GM23248 (cell line): ENCODE measurements at regions not wholly inside any gene's neighbourhood (a gene's known extent, or its start where the extent isn't known, plus 50 kb on each side); places are given as distances from the start of the nearest gene placed in this dataset.

Experiments
- DNase-seq: peaks from one replicate; pipeline ENCODE4 v3.0.0-alpha.2; 2015
- H2AFZ ChIP-seq: fragments of 200-600 bp; sonication (generic); 2 replicates; pipeline ENCODE4 v1.6.1; 2016; ENCODE audit warnings: antibody characterized with exemption
- H3F3A ChIP-seq: fragments of 200-600 bp; sonication (generic); 2 replicates; pipeline ENCODE4 v1.6.1; 2016; ENCODE audit warnings: mild to moderate bottlenecking, antibody characterized with exemption, mixed run types; ENCODE audit not compliant: insufficient read depth
- H3K27ac ChIP-seq: fragments of 200-600 bp; sonication (generic); 2 replicates; pipeline ENCODE4 v1.5.1; 2016; ENCODE audit warnings: mild to moderate bottlenecking
- H3K27me3 ChIP-seq: fragments of 200-600 bp; sonication (generic); replicated peaks from 2 replicates; pipeline ENCODE4 v1.6.1; 2016; ENCODE audit warnings: mild to moderate bottlenecking; ENCODE audit not compliant: insufficient read depth
- H3K36me3 ChIP-seq: fragments of 200-600 bp; sonication (generic); 2 replicates; pipeline ENCODE4 v1.6.1; 2016; ENCODE audit warnings: low read depth, mild to moderate bottlenecking
- H3K4me1 ChIP-seq: fragments of 200-600 bp; sonication (generic); 2 replicates; pipeline ENCODE4 v1.6.1; 2016; ENCODE audit warnings: mild to moderate bottlenecking; ENCODE audit not compliant: insufficient read depth
- H3K4me2 ChIP-seq: fragments of 200-600 bp; sonication (generic); one replicate; pipeline ENCODE4 v1.6.1; 2016; ENCODE audit warnings: mild to moderate bottlenecking; ENCODE audit not compliant: unreplicated experiment
- H3K4me3 ChIP-seq: fragments of 200-600 bp; sonication (generic); 2 replicates; pipeline ENCODE4 v1.5.1; 2016; ENCODE audit warnings: mild to moderate bottlenecking
- H3K79me2 ChIP-seq: fragments of 200-600 bp; sonication (generic); 2 replicates; pipeline ENCODE4 v1.6.1; 2016; ENCODE audit warnings: mild to moderate bottlenecking; ENCODE audit not compliant: insufficient read depth
- H3K9ac ChIP-seq: fragments of 200-600 bp; sonication (generic); 2 replicates; pipeline ENCODE4 v1.6.1; 2016; ENCODE audit warnings: mild to moderate bottlenecking
- H3K9me2 ChIP-seq: fragments of 200-600 bp; sonication (generic); 2 replicates; pipeline ENCODE4 v1.6.1; 2016; ENCODE audit warnings: mixed run types, mild to moderate bottlenecking, moderate library complexity; ENCODE audit not compliant: insufficient read depth
- H3K9me3 ChIP-seq: fragments of 200-600 bp; sonication (generic); one replicate; pipeline ENCODE4 v1.6.1; 2017; ENCODE audit warnings: low read depth
- H4K20me1 ChIP-seq: fragments of 200-600 bp; sonication (generic); 2 replicates; pipeline ENCODE4 v1.6.0; 2016; ENCODE audit not compliant: insufficient read depth
- EZH2 ChIP-seq: fragments of 200-600 bp; sonication (generic); IDR thresholded peaks from 2 replicates; pipeline ENCODE4 v1.6.1; 2018; ENCODE audit warnings: antibody characterized with exemption, mild to moderate bottlenecking; ENCODE audit not compliant: insufficient read depth, poor library complexity, severe bottlenecking
- EZH2phosphoT487 ChIP-seq: fragments of 200-600 bp; sonication (generic); IDR thresholded peaks from 2 replicates; pipeline ENCODE4 v1.6.1; 2018; ENCODE audit warnings: antibody characterized with exemption, moderate library complexity, mild to moderate bottlenecking, low read depth; ENCODE audit not compliant: insufficient read depth
- WGBS, 2 experiments: methylation state at CpG; one replicate each; pipeline ENCODE4 v1.1.6; 2015 to 2017; ENCODE audit warnings: low lambda C conversion rate in 2 of 2, low coverage in 1 of 2; ENCODE audit errors: missing lambda C conversion rate in 2 of 2; 5-methylcytosine and 5-hydroxymethylcytosine counted together
- in situ Hi-C: fragments of 300-500 bp; cut with MboI; formaldehyde crosslinking; loops from 2 replicates; pipeline ENCODE4 v1.15.0; 2020

DNA sequence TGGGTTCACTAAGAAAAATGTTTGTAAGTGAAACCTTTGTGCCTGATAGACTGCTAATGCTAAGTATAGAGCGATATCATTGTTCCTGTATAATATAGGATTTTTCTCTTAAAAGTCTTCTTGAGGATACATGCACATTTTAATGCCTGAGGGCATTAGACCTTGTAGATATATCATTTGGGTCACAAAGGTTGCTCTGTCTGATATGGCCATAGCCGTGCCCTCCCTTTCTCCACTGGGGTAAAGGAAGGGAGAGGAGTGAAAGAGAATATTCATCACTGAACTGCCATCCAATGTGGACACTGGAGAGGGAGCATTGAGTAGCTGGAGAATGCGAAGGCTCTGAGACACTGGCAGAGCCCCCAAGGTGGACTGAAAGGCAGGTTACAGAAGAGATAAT lies 442.2 kb upstream of the SPTLC3 start:
- no peaks in the 10 kb centered on the region for H4K20me1 ChIP-seq
- WGBS, 2 experiments, result 27 to 32% methylated on average over 3 of the region's 3 CpGs
- no peaks in the 10 kb centered on the region for H3F3A ChIP-seq
- no peaks in the 10 kb centered on the region for H3K79me2 ChIP-seq
- H3K27ac ChIP-seq, result no peak overlapping the region
- no peaks in the 10 kb centered on the region for H3K4me1 ChIP-seq
- in situ Hi-C loops, result no loop called here
- no peak overlapping the region for H2AFZ ChIP-seq
- no peaks in the 10 kb centered on the region for H3K9me2 ChIP-seq
- H3K9me3 ChIP-seq, result no peaks in the 10 kb centered on the region
- no peak for TF ChIP-seq EZH2
- no peak for TF ChIP-seq EZH2phosphoT487
- H3K4me2 ChIP-seq, result no peak overlapping the region
- no peaks in the 10 kb centered on the region for H3K27me3 ChIP-seq
- no peaks in the 10 kb centered on the region for H3K36me3 ChIP-seq
- H3K4me3 ChIP-seq, result no peak overlapping the region
- no peak for DNase-seq
- no peak overlapping the region for H3K9ac ChIP-seq

DNA sequence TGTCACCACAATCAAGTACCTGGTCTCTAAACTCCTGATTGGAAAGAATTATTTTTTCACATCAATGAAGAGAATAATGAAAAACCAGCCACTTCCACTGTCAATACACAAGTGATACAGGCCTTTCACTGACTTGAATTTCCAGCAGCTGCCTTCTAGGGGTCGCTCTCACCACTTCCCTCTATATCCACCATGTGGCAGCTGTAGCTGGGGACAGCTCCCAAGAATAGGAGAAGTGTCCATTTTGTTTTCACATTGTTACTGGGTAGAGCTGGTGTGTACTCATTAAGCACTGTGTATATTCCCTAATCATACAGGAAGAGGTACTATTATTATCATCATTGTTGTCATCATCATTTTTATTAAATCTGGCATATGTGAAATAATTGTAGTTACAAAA lies 438.4 kb upstream of the SPTLC3 start:
- no peak overlapping the region for H3K27ac ChIP-seq
- H3K4me2 ChIP-seq, result no peak overlapping the region
- H3F3A ChIP-seq, result no peaks in the 10 kb centered on the region
- H3K4me3 ChIP-seq, result no peak overlapping the region
- no peak overlapping the region for H3K9ac ChIP-seq
- no peaks in the 10 kb centered on the region for H4K20me1 ChIP-seq
- in situ Hi-C loops, result no loop called here
- no peaks in the 10 kb centered on the region for H3K9me3 ChIP-seq
- no peaks in the 10 kb centered on the region for H3K79me2 ChIP-seq
- TF ChIP-seq EZH2phosphoT487 (no peak), EZH2 (no peak)
- H3K4me1 ChIP-seq, result no peaks in the 10 kb centered on the region
- 0 to 5% methylated on average over 1 of the region's 1 CpG for WGBS, 2 experiments
- H3K36me3 ChIP-seq, result no peaks in the 10 kb centered on the region
- no peak for DNase-seq
- no peaks in the 10 kb centered on the region for H3K9me2 ChIP-seq
- H3K27me3 ChIP-seq, result no peaks in the 10 kb centered on the region
- no peak overlapping the region for H2AFZ ChIP-seq

DNA sequence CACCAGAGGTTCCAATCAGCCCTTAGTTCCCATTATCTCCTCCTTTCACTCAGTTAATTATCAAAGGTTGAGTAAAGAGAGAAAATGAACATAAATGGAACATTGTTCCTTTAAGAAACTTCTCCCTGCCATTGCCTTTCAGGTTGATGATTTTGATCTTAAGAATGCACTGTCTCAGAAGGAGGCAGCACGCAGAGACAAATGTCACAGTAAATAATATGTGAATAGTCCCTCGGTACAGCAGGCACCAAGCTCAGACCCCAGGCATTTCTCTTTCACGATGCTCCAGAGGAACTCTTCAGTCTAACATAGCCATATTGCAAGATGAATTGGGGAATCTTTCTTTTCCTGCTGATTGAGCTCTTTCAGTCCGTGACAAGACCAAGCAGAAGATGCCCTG lies 435.3 kb upstream of the SPTLC3 start:
- in situ Hi-C loops, result no loop called here
- Histone ChIP-seq H3K79me2 (no peaks in the 10 kb centered on the region), H3K4me1 (no peaks in the 10 kb centered on the region), H3K9me3 (no peaks in the 10 kb centered on the region), H3K9me2 (no peaks in the 10 kb centered on the region), H3K36me3 (no peaks in the 10 kb centered on the region), H3K4me2 (no peak overlapping the region), H3K9ac (no peak overlapping the region), H2AFZ (no peak overlapping the region), H3F3A (no peaks in the 10 kb centered on the region), H4K20me1 (no peaks in the 10 kb centered on the region), H3K27me3 (no peaks in the 10 kb centered on the region), H3K4me3 (no peak overlapping the region), H3K27ac (no peak overlapping the region)
- DNase-seq, result no peak
- WGBS, 2 experiments, result 9% methylated on average over 4 of the region's 4 CpGs
- no peak for TF ChIP-seq EZH2phosphoT487
- TF ChIP-seq EZH2, result no peak

DNA sequence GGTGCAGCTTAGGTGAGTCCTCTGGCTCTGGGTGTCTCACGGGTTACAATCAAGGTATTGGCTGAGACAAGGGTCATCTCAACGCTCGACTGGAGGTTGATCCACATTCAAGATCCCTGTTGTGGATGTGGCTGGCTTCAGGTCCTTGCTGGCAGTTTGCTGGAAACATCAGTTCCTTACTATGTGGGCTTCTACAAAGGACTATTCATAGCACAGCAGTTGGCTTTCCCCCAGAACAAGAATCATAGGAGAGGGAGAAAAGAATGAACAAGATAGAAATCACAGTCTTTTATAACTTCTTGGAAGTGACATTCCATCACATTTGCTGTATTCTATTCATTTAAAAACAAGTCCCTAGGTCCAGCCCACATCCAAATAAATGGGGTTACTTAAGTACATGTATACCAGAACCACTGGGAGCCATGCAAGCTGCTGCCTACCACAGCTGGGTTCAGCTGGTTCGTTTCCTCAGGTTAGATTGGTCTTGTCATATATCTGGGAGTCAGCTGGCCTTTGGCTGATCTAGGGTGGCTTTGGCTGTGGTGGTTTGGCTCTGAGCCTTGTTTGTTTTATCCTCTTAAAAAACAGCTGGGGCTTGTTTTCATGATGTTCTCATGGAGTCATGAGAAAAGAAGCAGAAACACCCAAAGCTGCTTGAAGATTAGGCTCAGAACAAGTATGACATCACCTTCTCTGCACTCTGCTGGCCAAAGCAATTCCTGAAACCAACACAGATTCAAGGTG lies 433.2 kb upstream of the SPTLC3 start:
- DNase-seq, result no peak

DNA sequence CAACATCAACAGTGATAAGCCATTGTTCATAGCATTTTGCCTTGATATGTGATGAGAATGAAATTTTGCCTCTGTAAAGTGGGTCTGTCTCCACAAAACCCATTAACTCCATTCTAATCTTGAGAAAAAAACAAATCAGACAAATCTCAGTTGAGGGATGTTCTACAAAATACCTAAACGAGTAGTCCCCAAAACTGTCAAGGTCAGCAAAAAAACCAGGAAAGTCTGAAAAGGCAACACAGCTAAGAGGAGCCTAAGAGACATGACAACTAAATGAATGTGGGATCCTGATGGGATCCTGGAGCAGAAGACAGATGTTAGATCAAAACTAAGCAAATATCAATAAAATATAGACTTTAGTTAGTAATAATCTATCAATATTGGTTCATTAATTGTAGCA lies 431.6 kb upstream of the SPTLC3 start:
- H3K27ac ChIP-seq, result no peak overlapping the region
- no peaks in the 10 kb centered on the region for H3K9me2 ChIP-seq
- H3F3A ChIP-seq, result no peaks in the 10 kb centered on the region
- H3K9ac ChIP-seq, result no peak overlapping the region
- no peaks in the 10 kb centered on the region for H3K4me1 ChIP-seq
- TF ChIP-seq EZH2, result no peak
- TF ChIP-seq EZH2phosphoT487, result no peak
- DNase-seq, result no peak
- in situ Hi-C loops, result no loop called here
- 17 to 37% methylated on average over 1 of the region's 1 CpG for WGBS, 2 experiments
- H3K9me3 ChIP-seq, result no peaks in the 10 kb centered on the region
- H4K20me1 ChIP-seq, result no peaks in the 10 kb centered on the region
- H3K27me3 ChIP-seq, result no peaks in the 10 kb centered on the region
- H3K36me3 ChIP-seq, result no peaks in the 10 kb centered on the region
- H3K4me3 ChIP-seq, result no peak overlapping the region
- H2AFZ ChIP-seq, result no peak overlapping the region
- no peak overlapping the region for H3K4me2 ChIP-seq
- no peaks in the 10 kb centered on the region for H3K79me2 ChIP-seq

More for the DNA sequence above, 433.2 kb upstream of the SPTLC3 start:
- no peaks in the 10 kb centered on the region for H3F3A ChIP-seq
- no peaks in the 10 kb centered on the region for H3K27me3 ChIP-seq
- H3K36me3 ChIP-seq, result no peaks in the 10 kb centered on the region
- no peak overlapping the region for H3K9ac ChIP-seq
- no peaks in the 10 kb centered on the region for H3K79me2 ChIP-seq
- H3K27ac ChIP-seq, result no peak overlapping the region
- no peaks in the 10 kb centered on the region for H3K9me2 ChIP-seq
- no peak overlapping the region for H3K4me3 ChIP-seq
- no peak overlapping the region for H2AFZ ChIP-seq
- no peaks in the 10 kb centered on the region for H3K4me1 ChIP-seq
- TF ChIP-seq EZH2 (no peak), EZH2phosphoT487 (no peak)
- in situ Hi-C loops, result no loop called here
- H3K4me2 ChIP-seq, result no peak overlapping the region
- no peaks in the 10 kb centered on the region for H3K9me3 ChIP-seq
- H4K20me1 ChIP-seq, result no peaks in the 10 kb centered on the region
- 1 to 4% methylated on average over 4 of the region's 4 CpGs for WGBS, 2 experiments
